ENCODE measurements at regions not wholly inside any gene's neighbourhood (a gene's known extent, or its start where the extent isn't known, plus 50 kb on each side); places are given as distances from the start of the nearest gene placed in this dataset.

DNA sequence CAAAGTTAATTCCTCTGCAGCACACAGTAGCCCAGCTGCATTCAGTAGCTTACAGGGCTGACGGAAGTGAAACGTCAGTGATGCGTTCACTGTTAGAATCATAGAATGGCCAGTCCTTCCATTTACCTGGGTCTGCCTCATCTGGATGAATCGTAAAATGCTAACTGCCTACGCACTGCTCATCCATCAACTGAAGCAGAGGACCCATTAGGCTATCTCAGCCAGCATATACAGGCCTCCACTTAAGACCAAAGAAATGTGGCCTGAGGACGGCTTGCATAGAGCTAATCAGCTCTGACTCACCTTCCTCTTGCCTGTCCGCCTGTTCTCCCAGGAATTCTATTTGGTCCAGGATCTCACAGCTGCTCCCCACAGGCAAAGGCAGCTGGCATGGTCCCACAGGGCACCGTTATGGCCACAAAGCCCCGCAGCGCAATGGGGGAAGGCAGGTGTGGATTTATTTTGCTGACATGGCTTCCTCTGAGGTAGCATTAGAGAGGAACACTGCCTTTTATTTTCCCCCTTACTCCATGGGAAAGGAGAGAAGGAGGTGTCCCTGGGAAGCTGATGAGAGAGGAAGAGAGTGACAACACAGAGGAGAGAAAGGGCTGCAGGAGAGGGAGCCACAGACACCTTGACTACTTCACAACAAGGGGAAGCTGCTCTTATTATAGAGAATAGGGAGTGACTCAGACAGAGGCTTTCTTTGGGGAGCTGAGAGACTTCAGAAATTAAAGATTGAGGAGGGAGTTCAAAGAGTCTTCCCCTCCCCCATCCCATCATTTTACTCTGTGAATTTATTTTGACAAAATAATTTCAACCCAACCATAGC, 177.6 kb downstream of the HHIPL2 start:
- DNase-seq (ENCODE audit: low read depth): no peak

DNA sequence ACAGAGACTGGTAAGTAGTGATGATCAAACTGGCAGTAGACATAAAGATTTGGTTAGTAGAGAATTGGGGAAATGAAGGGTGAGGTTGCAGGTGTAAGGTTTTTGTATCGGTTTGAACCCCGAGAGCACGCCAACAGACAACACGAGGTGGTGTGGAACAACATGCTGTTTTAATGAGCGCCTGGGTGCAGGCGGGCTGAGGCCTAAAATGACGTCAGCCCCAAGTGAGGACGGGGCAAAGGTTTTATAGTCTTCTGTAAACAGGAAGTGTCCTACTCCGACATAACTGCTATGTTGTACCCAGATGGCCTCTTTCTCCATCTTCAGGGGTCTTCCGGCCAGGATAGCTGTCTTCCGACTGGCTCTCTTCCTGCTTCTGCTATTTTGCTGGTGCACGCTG, 178.8 kb downstream of the HHIPL2 start:
- DNase-seq (ENCODE audit: low read depth): no peak

DNA sequence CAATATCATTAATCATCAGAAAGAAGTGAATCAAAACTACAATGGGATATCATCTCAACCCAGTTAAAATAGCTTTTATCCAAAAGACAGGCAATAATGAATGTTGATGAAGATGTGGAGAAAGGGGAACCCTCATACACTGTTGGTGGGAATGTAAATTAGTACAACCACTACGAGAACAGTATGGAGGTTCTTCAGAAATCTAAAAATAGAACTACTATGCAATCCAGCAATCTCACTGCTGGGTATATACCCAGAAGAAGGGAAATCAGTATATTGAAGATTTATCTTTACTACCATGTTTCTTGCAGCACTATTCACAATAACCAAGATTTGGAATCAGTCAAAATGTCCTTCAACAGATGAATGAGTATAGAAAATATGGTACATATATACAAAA, 189.8 kb downstream of the HHIPL2 start:
- no peak for DNase-seq (ENCODE audit: low read depth)

DNA sequence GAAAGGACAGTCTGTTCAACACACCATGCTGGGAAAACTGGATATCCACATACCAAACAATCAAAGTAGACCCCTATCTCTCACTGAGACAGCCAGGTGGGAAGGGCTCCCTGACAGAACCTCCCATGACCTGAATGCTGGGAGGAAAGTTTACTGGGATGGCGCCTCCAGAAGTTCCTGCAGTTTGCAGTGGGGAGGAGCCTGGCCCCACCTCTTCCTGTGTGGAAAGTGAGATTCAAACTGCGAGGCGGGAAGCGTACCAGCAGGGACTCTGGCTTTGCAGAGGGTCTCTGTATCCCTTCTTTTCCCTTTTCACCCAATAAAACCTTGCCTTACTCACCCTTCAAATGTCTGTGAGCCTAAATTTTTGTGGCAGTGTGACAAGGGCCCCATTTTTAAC, 190.7 kb downstream of the HHIPL2 start:
- no peak for DNase-seq (ENCODE audit: low read depth)

- DNase-seq (ENCODE audit: low read depth): no peak
Measured at GRCh38 chr1:222347627-222348026, 200.3 kb downstream of the HHIPL2 start.

DNA sequence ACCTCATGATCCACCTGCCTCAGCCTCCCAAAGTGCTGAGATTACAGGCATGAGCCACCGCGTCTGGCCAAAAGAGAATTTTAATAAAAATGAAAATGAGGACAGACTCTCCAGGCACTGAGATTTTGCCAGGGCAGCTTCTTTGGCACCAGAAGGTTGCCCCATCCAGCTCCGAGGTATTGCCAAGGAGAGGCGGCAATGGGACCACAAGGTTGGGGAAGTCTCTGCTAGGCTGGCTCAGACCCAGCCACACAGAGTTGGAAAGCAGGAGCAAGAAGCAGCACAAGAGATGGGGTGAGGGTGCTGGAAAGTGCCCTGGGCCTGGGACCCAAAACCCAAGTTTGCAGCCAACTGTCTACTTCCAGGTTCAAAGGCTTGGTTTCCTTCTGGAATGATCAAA, 200.9 kb downstream of the HHIPL2 start:
- no peak for DNase-seq (ENCODE audit: low read depth)

DNA sequence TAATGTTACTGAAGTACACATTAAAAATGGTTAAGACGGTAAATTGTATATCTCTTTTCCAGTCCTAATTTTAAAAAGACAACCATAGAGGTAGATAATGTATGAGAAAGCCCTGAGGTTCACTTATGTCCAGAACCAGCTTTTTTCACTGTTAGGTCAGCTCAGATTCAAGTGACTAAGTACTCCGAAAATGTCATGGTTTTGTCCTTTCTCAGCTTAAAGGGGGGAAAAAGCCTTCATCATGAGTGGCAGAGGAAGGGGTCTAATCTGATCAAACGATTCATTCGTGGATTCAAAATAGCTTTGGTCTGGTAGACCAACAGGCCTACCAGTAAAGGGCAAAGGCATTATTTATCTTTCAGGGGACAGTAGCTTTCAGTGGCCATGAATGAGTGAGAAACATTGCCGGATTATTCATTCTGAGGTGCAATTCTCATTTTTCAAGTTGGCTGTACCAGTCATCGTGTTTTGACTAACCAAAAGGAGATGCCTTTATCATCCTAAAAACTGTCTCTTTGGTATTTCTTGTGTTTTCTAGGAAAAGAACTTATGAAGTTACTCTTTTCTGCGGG, 208.4 kb downstream of the HHIPL2 start:
- DNase-seq (ENCODE audit: low read depth): no peak

- no peak for DNase-seq (ENCODE audit: low read depth)
Measured at GRCh38 chr1:222335586-222335985, 212.3 kb downstream of the HHIPL2 start.

GRCh38 chr1:222334026-222334680, 213.8 kb downstream of the HHIPL2 start:
- no peak for DNase-seq (ENCODE audit: low read depth)

GRCh38 chr1:222331765-222332164, 216.1 kb downstream of the HHIPL2 start:
- DNase-seq (ENCODE audit: low read depth): no peak

DNA sequence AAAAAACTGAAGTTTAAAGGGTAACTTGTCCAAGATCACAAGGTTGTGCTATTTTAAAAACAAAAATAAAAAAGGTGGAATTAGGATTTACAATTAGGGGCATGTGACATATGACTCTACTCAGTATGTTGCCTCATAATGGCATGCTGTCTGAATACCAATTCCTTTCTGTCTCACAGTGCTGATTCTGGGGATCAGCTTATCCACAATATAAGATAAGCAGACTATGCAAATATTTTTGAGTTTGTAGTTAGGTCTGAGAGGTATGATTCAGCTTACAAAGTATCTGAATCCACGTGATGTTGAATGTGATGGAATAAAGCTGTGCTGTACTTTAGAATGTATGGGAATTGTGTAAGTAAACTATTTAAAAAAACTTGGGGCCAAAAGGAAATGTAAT, 216.6 kb downstream of the HHIPL2 start:
- DNase-seq (ENCODE audit: low read depth): no peak

GRCh38 chr1:222329493-222330045, 218.3 kb downstream of the HHIPL2 start:
- no peak for DNase-seq (ENCODE audit: low read depth)

- no peak for DNase-seq (ENCODE audit: low read depth)
Measured at GRCh38 chr1:222326710-222327036, 221.2 kb downstream of the HHIPL2 start.

GRCh38 chr1:222326006-222326709, 221.7 kb downstream of the HHIPL2 start:
- DNase-seq (ENCODE audit: low read depth): no peak

- DNase-seq (ENCODE audit: low read depth): no peak
Measured at GRCh38 chr1:222325506-222325905, 222.4 kb downstream of the HHIPL2 start.

GRCh38 chr1:222314839-222315238, 233.1 kb downstream of the HHIPL2 start:
- no peak for DNase-seq (ENCODE audit: low read depth)

DNA sequence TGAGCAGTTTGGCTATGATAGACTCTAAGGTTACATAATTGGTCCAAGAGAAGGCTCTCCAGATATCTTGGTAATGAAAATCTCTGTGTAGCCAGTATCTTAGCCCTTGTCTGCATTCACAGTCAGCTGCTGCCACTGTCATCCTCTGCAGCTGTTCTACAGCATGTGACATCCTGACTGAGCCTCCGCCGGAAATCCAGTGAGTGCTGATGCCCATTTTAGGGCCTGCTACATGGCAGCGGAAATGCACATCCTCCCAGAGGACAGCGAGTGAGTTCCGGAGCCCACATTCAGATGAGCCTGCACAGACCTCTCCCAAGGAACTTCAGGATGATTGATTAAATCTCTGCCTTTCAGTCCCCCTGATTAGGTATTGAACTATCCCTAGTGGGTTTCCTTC, 237.1 kb downstream of the HHIPL2 start:
- no peak for DNase-seq (ENCODE audit: low read depth)

DNA sequence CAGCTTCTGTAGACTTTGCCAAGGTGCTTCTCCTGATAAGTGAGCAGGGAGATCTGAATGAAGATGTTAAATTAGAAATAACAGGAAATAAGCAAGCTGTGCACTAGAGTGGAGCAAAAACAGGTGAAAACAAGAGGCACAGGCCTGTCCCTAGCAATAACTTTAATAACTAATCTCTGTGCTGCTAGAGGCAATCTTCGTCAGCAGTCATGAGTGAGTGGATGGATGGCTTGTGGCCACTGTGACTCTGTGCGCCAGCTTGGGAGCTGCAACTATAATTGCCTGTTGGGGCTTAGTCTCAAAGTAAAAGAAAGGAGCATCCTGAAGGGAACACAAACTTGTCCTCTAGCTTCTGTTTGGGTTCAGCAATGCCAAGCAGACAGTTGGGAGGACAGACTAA, 240.3 kb downstream of the HHIPL2 start:
- no peak for DNase-seq (ENCODE audit: low read depth)

DNA sequence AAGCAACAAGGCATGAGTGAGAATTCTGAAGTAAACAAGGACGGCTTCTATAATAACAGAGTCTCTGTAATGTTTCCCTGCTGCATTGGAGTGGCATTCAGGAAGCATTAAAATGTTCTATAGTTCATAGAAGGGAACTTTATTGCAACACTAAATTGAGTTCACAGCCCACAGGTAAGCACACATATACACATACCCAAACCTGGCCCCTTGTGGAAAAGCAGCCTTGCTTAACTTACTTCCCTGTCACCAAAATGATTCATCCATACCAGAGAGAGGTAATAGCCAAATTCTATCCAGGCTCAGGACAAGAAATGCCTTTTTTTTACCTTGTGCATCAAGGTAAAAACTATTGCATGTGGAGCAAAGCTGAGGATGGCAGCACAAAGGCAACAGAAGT, 241.4 kb downstream of the HHIPL2 start:
- DNase-seq (ENCODE audit: low read depth): no peak

GRCh38 chr1:222306011-222306410, 241.9 kb downstream of the HHIPL2 start:
- no peak for DNase-seq (ENCODE audit: low read depth)

DNA sequence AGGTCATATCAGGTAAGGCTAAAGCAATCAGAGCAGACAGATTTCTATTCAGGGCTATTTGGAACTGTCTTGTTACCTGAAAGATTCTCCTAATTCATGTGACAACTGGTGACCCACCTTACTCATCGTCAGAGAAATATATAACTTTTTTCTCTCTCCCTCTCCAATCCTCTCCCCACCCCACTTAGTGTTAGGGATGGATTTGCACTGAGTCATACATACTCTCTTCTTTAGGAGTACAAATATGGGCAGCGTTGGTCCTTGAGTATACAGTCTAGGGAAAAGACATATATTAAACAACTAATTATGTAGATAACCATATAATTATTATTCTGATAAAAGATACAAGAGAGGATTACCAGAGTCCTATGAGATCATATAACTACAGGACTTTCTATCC, 246.3 kb downstream of the HHIPL2 start:
- no peak for DNase-seq (ENCODE audit: low read depth)

DNA sequence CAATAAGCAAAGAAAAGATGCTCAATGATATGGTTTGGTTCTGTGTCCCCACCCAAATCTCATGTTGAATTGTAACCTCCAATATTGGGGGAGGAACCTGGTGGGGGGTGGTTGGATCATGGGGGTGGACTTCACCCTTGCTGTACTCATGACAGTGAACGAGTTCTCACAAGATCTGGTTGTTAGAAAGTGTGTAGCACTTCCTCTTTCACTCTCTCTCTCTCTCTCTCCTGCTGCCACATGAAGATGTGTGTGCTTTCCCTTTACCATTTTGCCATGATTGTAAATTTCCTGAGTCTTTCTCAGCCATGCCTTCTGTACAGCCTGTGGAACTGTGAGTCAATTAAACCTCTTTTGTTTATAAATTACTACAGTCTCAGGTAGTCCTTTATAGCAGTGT, 248.4 kb downstream of the HHIPL2 start:
- DNase-seq (ENCODE audit: low read depth): no peak

DNA sequence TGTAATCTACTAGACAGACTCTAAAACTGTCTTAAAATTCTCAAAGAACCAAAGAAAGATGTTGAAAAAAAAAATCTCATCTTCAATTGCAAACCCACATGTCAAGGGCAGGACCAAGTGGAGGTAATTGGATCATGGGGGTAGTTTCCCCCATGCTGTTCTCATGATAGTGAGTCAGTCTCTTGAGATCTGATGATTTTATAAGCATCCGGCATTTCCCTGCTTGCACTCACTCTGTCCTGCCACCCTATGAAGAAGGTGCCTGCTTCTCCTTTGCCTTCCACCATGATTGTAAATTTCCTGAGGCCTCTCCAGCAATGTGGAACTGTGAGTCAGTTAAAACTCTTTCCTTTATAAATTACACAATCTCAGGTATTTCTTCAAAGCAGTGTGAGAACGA, 257.0 kb downstream of the HHIPL2 start:
- DNase-seq (ENCODE audit: low read depth): no peak

Measured in stimulated activated CD4-positive, alpha-beta T cell treated with anti-CD3 and anti-CD28 coated beads, Interleukin-2, amount 100 ng/mL, for 4 hours (primary cell).